ENCODE measurements at regions not wholly inside any gene's neighbourhood (a gene's known extent, or its start where the extent isn't known, plus 50 kb on each side); places are given as distances from the start of the nearest gene placed in this dataset.

DNA sequence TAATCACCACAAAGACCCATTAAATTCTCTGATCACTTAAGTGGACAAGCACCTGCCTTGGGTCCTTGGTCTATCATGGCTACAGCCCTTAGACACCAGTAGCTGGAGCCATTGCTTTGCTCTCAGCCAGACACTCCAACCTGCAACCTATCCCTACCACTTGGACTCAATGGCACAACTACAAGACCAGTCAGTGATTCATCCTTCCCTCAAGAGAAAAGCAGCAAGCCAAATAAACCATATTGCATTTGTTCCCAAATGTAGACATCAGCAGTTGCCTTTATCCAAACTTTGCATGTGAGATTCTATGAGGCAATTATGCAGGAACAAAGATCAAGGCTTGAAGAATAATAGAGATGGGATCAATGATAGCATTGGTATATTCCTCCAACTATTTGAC lies 263.4 kb downstream of the HHIPL2 start:
- TF ChIP-seq, protein P1, sequence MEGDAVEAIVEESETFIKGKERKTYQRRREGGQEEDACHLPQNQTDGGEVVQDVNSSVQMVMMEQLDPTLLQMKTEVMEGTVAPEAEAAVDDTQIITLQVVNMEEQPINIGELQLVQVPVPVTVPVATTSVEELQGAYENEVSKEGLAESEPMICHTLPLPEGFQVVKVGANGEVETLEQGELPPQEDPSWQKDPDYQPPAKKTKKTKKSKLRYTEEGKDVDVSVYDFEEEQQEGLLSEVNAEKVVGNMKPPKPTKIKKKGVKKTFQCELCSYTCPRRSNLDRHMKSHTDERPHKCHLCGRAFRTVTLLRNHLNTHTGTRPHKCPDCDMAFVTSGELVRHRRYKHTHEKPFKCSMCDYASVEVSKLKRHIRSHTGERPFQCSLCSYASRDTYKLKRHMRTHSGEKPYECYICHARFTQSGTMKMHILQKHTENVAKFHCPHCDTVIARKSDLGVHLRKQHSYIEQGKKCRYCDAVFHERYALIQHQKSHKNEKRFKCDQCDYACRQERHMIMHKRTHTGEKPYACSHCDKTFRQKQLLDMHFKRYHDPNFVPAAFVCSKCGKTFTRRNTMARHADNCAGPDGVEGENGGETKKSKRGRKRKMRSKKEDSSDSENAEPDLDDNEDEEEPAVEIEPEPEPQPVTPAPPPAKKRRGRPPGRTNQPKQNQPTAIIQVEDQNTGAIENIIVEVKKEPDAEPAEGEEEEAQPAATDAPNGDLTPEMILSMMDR (IDR thresholded peaks at IDR 0.05; ENCODE audit: low read depth, low read length, poor library complexity, severe bottlenecking): no peak
- TF ChIP-seq EZH2phosphoT487 (IDR thresholded peaks at IDR 0.05; ENCODE audit: borderline replicate concordance, low read length): no peak
